Suprapubic skin (tissue), 3 donors: ENCODE measurements at regions not wholly inside any gene's neighbourhood (a gene's known extent, or its start where the extent isn't known, plus 50 kb on each side); places are given as distances from the start of the nearest gene placed in this dataset.

Experiments used
- EP300 ChIP-seq: sonication (generic); formaldehyde crosslinking; IDR thresholded peaks from one replicate; pipeline ENCODE4 v1.6.1; 2017; ENCODE audit warnings: antibody characterized with exemption
- TF ChIP-seq, protein P1 (sequence below), 2 donors: fragments of 200-600 bp in 1 of 2; fragments of 450-650 bp in 1 of 2; sonication (generic) in 1 of 2; IDR thresholded peaks; one replicate each; pipeline ENCODE4 v1.5.1; 2016 to 2019; ENCODE audit warnings: antibody characterized with exemption in 2 of 2, mild to moderate bottlenecking in 1 of 2, moderate library complexity in 1 of 2

DNA sequence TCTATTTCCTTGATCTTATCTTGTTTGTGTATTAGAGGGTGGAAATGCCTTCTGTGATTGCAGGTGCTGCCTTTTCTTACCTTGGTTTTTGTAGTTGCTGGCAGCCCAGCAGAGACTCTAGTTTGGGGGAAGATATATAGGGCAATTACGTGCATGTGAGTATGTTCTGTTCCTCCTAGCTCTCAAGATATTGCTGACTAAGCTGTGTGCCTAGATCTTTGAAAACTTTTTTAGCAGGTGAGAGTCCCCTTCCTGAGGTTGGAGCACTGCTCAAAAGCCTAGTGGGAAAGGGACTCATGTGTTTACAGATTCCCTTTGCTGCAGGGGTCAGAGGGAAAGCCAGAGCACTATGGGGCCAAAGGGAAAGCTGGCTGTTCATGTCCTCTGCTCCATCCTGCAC, 136.1 kb downstream of the VSIG4 start:
- TF ChIP-seq, protein P1, sequence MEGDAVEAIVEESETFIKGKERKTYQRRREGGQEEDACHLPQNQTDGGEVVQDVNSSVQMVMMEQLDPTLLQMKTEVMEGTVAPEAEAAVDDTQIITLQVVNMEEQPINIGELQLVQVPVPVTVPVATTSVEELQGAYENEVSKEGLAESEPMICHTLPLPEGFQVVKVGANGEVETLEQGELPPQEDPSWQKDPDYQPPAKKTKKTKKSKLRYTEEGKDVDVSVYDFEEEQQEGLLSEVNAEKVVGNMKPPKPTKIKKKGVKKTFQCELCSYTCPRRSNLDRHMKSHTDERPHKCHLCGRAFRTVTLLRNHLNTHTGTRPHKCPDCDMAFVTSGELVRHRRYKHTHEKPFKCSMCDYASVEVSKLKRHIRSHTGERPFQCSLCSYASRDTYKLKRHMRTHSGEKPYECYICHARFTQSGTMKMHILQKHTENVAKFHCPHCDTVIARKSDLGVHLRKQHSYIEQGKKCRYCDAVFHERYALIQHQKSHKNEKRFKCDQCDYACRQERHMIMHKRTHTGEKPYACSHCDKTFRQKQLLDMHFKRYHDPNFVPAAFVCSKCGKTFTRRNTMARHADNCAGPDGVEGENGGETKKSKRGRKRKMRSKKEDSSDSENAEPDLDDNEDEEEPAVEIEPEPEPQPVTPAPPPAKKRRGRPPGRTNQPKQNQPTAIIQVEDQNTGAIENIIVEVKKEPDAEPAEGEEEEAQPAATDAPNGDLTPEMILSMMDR (IDR thresholded peaks at IDR 0.05), result no peak
- TF ChIP-seq EP300, result no peak
